T-helper 2 cell treated with Interferon-gamma antibody and Interleukin-4, amounts not matched to agents 5 μg/mL and 100 μg/mL, for 36 hours (primary cell): ENCODE measurements at regions not wholly inside any gene's neighbourhood (a gene's known extent, or its start where the extent isn't known, plus 50 kb on each side); places are given as distances from the start of the nearest gene placed in this dataset.
"Not testable (repeated sequence)": the region's sequence is repeated elsewhere in the genome, so short reads cannot be mapped to it uniquely, and the experiment has no call there.

Source experiments
- DNase-seq: peaks from one replicate; pipeline ENCODE4 v3.0.0; 2021; ENCODE audit warnings: low spot score
- H3K27ac Mint-ChIP-seq: one replicate; pipeline ENCODE4 v1.8.0; 2021; ENCODE audit warnings: mild to moderate bottlenecking, mixed read lengths
- H3K27me3 Mint-ChIP-seq: one replicate; pipeline ENCODE4 v1.8.0; 2021; ENCODE audit warnings: low read depth, mixed read lengths
- H3K36me3 Mint-ChIP-seq: one replicate; pipeline ENCODE4 v1.8.0; 2021; ENCODE audit warnings: low read depth, mixed read lengths
- H3K4me1 Mint-ChIP-seq: one replicate; pipeline ENCODE4 v1.8.0; 2021; ENCODE audit warnings: low read depth, mixed read lengths
- H3K4me3 Mint-ChIP-seq: one replicate; pipeline ENCODE4 v1.8.0; 2022; ENCODE audit warnings: mild to moderate bottlenecking, moderate library complexity, mixed read lengths
- H3K9me3 Mint-ChIP-seq: one replicate; pipeline ENCODE4 v1.8.0; 2021; ENCODE audit warnings: mixed read lengths

DNA sequence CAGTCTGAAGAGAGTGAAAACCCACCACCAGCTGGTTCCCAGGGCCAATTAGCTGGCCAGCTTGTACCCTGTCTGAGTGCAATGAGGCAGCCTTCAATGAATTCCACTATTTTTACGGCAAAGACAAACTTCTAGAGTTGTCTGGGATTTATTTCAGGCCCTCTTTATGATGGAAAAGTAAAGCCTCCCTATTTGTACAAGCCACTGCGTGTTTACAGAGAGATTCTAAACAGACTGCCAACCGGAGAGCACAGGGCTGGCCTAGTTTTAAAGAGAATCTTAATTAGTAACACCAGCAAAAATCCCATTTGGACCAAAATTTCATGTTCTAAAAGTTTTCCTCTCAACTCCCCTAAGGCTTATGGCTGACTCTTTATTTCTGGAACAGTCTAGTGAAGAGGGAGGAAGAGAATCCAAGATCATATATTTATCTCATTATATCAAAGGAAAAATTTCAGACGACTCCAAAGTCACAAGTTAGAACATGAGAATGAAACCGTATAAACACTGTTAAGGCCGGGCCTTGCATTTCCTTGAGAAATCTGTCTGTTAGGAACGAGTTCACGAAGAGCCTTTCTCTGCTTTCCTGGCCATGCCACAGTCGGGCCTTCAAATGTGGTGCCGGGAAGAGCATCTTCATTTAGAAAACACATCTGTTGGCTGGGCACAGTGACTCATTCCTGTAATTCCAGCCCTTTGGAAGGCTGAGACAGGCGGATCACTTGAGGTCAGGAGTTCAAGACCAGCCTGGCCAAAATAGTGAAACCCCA is 724.6 kb upstream of the NRP1 start:
- peaks cover 10% of the 10 kb centered on the region for H3K9me3 Mint-ChIP-seq
- H3K36me3 Mint-ChIP-seq, result no peaks in the 10 kb centered on the region
- no peak for DNase-seq
- H3K4me1 Mint-ChIP-seq, result no peaks in the 10 kb centered on the region
- no peaks in the 10 kb centered on the region for H3K27me3 Mint-ChIP-seq
- H3K27ac Mint-ChIP-seq, result no peak overlapping the region
- no peak overlapping the region for H3K4me3 Mint-ChIP-seq

DNA sequence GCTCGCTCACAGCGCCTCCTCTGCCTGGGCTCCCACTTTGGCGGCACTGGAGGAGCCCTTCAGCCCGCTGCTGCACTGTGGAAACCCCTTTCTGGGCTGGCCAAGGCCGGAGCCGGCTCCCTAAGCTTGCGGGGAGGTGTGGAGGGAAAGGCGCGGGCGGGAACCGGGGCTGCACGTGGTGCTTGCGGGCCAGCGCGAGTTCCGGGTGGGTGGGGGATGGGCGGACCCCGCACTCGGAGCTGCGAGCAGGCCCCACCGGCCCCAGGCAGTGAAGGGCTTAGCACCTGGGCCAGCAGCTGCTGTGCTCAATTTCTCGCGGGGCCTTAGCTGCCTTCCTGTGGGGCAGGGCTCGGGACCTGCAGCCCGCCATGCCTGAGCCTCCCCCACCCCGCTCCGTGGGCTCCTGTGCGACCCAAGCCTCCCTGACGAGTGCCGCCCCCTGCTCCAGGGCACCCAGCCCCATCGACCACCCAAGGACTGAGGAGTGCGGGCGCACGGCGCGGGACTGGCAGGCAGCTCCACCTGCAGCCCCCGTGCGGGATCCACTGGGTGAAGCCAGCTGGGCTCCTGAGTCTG is 721.0 kb upstream of the NRP1 start:
- not testable (repeated sequence) for H3K9me3 Mint-ChIP-seq, H3K27ac Mint-ChIP-seq, H3K36me3 Mint-ChIP-seq

DNA sequence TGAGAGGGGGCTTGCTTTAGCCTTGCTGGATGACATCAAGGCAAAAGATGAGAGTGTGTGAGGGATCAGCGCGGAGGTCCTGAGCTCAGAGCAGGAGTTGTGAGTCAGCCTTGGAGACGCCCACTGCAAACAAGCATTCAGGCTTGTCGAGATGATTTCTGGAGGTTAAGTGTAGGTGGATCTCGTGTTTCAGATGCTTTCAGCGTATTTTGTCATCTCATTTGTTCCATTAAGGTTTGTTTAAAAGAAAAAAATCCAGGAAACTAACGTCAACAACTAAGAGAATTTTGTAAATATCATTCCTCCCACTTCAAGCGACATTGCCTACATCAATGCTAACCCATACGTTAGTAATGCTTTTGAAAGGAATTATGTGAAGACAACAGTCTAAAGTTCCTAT is 715.4 kb upstream of the NRP1 start:
- H3K4me3 Mint-ChIP-seq, result no peak overlapping the region
- H3K4me1 Mint-ChIP-seq, result peaks cover 2% of the 10 kb centered on the region
- H3K27ac Mint-ChIP-seq, result no peak overlapping the region
- no peaks in the 10 kb centered on the region for H3K36me3 Mint-ChIP-seq
- peak; percentile 5 for DNase-seq
- no peaks in the 10 kb centered on the region for H3K27me3 Mint-ChIP-seq
- H3K9me3 Mint-ChIP-seq, result no peaks in the 10 kb centered on the region

More for the DNA sequence above, 721.0 kb upstream of the NRP1 start:
- not testable (repeated sequence) for H3K4me3 Mint-ChIP-seq, H3K27me3 Mint-ChIP-seq, DNase-seq, H3K4me1 Mint-ChIP-seq

DNA sequence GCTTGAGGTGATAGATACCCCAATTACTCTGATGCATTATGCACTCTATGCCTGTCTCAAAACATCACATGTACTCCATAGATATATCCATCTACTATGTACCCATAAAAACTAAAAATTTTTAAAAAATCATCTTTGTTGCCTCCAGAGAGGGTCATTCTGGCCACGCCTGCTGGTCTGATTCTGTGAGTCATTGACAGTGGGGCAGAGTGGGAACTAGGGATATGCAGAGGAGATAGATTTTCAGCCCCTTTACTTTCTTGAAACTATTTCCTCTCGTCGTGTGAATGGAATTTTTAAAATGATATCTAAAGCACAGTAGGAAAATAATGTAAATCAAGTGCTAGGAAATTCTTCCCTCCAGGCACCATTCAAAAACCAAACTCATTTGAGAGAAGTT is 715.0 kb upstream of the NRP1 start:
- Mint-ChIP-seq H3K27me3 (no peaks in the 10 kb centered on the region), H3K9me3 (no peaks in the 10 kb centered on the region), H3K4me1 (peaks cover 2% of the 10 kb centered on the region), H3K36me3 (no peaks in the 10 kb centered on the region), H3K27ac (no peak overlapping the region), H3K4me3 (no peak overlapping the region)
- DNase-seq, result no peak

DNA sequence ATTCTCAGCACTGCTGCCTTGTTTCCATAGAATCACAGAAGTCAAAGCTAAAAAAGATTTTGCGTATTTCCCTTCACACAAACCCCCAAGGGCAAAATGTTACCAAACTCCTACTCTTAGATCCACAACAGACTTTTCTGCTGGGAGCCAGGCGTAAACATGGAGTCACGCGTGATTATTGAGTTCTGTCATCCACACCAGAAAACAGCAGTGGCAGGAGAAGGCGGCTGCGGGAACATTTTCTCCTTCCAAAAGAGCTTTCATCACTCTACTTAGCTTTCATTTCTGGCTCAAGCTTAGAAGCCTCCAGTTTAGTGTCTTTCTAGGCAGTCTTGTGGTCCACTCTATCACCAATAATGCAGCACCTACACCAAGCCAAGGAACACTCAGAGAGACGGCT is 712.9 kb upstream of the NRP1 start:
- no peak for DNase-seq
- H3K27me3 Mint-ChIP-seq, result no peaks in the 10 kb centered on the region
- no peak overlapping the region for H3K27ac Mint-ChIP-seq
- no peaks in the 10 kb centered on the region for H3K36me3 Mint-ChIP-seq
- H3K4me3 Mint-ChIP-seq, result no peak overlapping the region
- H3K9me3 Mint-ChIP-seq, result no peaks in the 10 kb centered on the region
- H3K4me1 Mint-ChIP-seq, result peaks cover 2% of the 10 kb centered on the region

DNA sequence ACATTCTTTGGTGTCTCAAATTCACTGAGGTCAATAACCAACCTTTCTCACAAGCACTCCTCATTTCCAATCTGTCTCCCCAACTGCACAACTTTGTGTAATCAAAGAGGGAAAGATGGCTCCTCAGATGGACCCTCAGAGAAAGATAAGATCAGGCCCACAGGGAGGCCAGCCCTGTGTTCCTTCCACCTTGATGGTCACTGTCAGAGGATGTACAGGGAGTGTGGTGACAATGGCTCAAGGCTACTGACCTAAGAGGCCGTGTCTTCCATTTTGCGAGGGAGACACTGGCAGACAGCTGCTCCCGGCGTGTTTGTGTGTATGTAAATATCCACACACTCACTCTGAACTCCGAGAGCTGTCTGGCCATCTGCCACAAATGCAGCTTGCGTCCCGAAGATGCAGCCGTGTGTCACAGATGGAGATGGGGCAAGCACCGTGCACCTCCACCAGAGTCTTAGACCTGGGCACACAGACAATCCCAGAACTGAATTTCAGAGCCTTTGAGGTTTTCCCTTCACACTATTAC is 712.1 kb upstream of the NRP1 start:
- Mint-ChIP-seq H3K27me3 (no peaks in the 10 kb centered on the region), H3K4me3 (no peak overlapping the region), H3K4me1 (peaks cover 2% of the 10 kb centered on the region), H3K9me3 (no peaks in the 10 kb centered on the region), H3K36me3 (no peaks in the 10 kb centered on the region), H3K27ac (no peak overlapping the region)
- DNase-seq, result no peak

DNA sequence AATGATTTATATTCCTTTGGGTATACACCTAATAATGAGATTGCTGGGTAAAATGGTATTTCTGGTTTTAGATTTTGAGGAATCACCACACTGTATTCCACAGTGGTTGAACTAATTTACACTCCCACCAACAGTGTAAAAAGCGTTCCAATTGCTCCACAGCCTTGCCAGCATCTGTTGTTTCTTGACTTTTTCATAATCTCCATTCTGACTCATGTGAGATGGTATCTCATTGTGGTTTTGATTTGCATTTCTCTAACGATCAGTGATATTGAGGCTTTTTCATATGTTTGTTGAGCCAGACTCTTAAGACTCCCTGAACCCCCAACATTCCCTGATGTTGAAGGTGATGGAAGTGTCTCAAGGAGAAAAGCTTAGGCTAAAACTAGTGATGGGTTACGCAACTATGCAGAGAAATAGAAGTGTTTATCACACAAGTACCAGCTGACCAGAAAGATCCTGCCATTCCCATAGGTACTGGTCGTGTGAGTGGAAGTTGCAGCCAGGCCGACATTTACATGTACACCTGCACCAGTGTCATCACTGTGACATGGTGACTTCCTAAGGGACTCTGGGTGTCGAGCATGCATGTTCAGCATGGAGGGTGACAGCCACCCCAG is 711.2 kb upstream of the NRP1 start:
- no peak overlapping the region for H3K27ac Mint-ChIP-seq
- H3K9me3 Mint-ChIP-seq, result no peaks in the 10 kb centered on the region
- H3K4me1 Mint-ChIP-seq, result peaks cover 2% of the 10 kb centered on the region
- no peak for DNase-seq
- H3K4me3 Mint-ChIP-seq, result no peak overlapping the region
- no peaks in the 10 kb centered on the region for H3K36me3 Mint-ChIP-seq
- H3K27me3 Mint-ChIP-seq, result no peaks in the 10 kb centered on the region

DNA sequence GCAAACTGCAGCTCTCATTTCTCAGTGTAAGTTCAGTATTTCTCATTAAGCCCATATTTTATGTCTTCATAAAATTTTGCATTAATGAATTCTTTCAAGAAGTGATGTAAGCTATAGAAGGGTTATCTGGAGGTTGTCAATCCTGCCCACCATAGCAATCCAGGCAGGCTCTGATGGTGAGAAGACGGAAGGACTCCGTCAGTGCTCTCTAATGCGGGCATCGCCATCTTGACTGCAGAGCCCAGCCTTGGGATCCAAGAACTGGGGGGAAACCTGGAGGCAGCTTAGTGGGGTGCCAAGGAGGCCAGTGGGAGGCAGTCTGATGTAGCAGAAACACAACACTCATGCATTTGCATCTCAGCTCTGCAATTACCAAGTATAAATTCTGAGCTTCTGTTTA is 707.4 kb upstream of the NRP1 start:
- H3K9me3 Mint-ChIP-seq, result no peaks in the 10 kb centered on the region
- no peak overlapping the region for H3K4me3 Mint-ChIP-seq
- no peak overlapping the region for H3K27ac Mint-ChIP-seq
- H3K27me3 Mint-ChIP-seq, result no peaks in the 10 kb centered on the region
- H3K4me1 Mint-ChIP-seq, result peaks cover 2% of the 10 kb centered on the region
- no peak for DNase-seq
- no peaks in the 10 kb centered on the region for H3K36me3 Mint-ChIP-seq

DNA sequence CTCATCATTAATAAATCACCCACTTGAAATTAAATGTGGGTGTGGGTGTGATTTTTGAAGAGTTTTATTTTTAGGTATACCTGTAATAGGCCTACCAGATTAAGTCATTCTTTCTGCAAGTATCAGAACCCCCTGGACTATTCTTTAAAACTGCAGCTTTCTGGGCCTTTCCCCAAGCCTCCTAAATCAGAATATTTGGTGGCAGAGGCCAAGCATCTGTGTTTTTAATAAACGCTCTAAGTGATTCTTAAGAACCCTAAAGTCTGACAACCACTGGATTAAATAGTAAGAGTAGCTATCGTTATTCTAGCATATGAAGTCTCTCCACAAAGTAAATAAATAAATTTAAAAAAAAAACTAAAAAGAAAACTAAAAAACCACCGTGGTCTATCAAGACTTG is 703.0 kb upstream of the NRP1 start:
- Mint-ChIP-seq H3K36me3 (no peaks in the 10 kb centered on the region), H3K27me3 (no peaks in the 10 kb centered on the region), H3K9me3 (peaks cover 4% of the 10 kb centered on the region), H3K27ac (no peak overlapping the region), H3K4me3 (no peak overlapping the region), H3K4me1 (no peaks in the 10 kb centered on the region)
- DNase-seq, result no peak

DNA sequence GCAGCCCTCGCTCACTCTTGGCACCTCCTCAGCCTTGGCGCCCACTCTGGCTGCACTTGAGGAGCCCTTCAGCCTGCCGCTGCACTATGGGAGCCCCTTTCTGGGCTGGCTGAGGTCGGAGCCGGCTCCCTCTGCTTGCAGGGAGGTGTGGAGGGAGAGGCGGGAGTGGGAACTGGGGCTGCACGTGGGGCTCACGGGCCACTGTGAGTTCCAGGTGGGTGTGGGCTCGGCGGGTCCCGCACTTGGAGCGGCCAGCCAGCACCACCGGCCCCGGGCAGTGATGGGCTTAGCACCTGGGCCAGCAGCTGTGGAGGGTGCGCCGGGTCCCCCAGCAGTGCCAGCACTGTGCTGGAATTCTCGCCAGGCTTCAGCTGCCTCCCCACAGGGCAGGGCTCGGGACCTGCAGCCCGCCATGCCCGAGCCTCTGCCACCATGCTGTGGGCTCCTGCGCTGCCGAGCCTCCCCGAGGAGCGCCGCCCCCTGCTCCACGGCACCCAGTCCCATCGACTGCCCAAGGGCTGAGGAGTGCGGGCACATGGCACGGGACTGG is 700.8 kb upstream of the NRP1 start:
- not testable (repeated sequence) for H3K27ac Mint-ChIP-seq, H3K4me3 Mint-ChIP-seq

DNA sequence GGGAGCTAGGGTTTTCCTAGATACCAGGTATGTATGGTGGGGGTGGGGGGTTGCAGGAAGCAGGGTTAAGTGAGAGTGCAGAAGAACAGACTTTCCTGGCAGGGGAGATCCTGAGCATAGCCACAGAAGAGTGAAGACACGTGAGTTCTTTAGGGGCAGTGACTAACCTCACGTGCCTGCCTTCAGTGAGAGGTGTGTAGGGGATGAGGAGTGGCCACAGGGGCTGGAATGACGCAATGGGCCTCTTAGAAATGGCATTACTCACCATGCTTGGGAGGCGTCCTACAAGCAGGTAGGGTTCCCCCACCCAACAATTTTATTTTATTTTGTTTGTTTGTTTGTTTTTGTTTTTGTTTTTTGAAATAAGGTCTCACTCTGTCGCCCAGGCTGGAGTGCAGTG is 698.6 kb upstream of the NRP1 start:
- Mint-ChIP-seq H3K4me1 (no peaks in the 10 kb centered on the region), H3K9me3 (peaks cover 4% of the 10 kb centered on the region), H3K27ac (no peak overlapping the region), H3K4me3 (no peak overlapping the region), H3K27me3 (no peaks in the 10 kb centered on the region), H3K36me3 (no peaks in the 10 kb centered on the region)
- DNase-seq, result no peak

More for the DNA sequence above, 700.8 kb upstream of the NRP1 start:
- H3K27me3 Mint-ChIP-seq, DNase-seq, H3K36me3 Mint-ChIP-seq, H3K9me3 Mint-ChIP-seq, H3K4me1 Mint-ChIP-seq: not testable (repeated sequence)

DNA sequence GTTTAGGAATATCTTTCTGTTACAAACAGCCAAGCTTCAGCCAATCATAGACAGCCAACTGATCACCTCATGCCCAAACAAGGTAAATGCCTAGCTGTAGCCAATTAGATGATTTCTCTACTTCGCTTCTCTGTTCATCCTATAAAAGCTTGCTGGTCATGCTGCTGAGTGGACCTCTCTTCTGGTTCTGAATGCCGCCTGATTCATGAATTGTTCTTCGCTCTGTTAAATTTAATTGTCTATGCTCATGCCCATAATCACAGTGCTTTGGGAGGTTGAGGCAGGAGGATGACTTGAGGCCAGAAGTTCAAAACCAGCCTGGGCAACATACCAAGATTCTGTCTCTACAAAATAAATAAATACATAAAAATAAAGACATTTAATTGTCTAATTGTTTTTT is 698.1 kb upstream of the NRP1 start:
- Mint-ChIP-seq H3K4me1 (no peaks in the 10 kb centered on the region), H3K36me3 (no peaks in the 10 kb centered on the region)

DNA sequence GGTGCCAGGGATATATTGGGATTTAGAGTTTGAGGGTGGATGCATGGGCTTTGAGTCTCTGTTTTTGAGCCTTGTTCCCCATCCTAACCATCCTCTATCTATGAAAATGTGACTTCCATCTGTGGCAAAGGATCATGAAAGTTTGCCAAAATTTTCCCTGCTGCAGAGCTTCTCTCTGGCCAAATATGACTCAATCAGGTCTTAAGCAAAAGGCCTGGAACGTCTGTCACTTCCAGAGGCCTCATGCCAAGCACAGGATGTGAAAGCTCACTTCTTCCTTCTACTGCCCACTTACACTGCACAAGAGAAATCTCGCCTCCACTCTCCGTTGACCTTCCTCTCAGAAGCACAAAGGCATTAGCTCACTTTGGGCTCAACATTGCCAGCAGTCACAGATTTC is 696.9 kb upstream of the NRP1 start:
- no peak for DNase-seq
- Mint-ChIP-seq H3K27ac (no peak overlapping the region), H3K9me3 (peaks cover 3% of the 10 kb centered on the region), H3K4me1 (no peaks in the 10 kb centered on the region), H3K4me3 (no peak overlapping the region), H3K36me3 (no peaks in the 10 kb centered on the region), H3K27me3 (no peaks in the 10 kb centered on the region)

More for the DNA sequence above, 698.1 kb upstream of the NRP1 start:
- Mint-ChIP-seq H3K27me3 (no peaks in the 10 kb centered on the region), H3K4me3 (no peak overlapping the region), H3K27ac (no peak overlapping the region), H3K9me3 (peaks cover 4% of the 10 kb centered on the region)
- DNase-seq, result no peak

DNA sequence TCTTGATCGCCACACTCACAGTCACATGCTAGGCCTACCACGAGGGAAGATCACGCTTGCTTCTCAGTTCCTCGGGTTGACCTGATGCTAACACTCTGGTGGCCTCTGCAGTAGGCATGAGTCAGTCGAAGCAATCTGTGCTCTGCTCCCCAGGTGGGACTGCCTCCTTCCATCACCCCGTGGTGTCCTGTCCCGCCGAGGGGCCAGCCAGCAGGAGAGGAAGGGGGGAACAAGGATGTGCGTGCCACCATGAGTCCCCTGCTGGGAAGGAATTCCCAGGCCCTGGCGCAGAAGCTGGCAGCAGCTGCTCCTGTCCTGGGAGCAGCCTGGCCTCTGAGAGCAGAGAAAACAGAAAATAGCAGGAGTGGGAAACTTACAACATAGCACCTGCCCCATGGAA is 695.0 kb upstream of the NRP1 start:
- H3K9me3 Mint-ChIP-seq, result no peaks in the 10 kb centered on the region
- H3K36me3 Mint-ChIP-seq, result no peaks in the 10 kb centered on the region
- no peak for DNase-seq
- no peak overlapping the region for H3K4me3 Mint-ChIP-seq
- H3K27ac Mint-ChIP-seq, result no peak overlapping the region
- H3K27me3 Mint-ChIP-seq, result no peaks in the 10 kb centered on the region
- no peaks in the 10 kb centered on the region for H3K4me1 Mint-ChIP-seq
